Right renal cortex interstitium (tissue), 3 donors: ENCODE measurements at regions not wholly inside any gene's neighbourhood (a gene's known extent, or its start where the extent isn't known, plus 50 kb on each side); places are given as distances from the start of the nearest gene placed in this dataset.
"Not testable (repeated sequence)": the region's sequence is repeated elsewhere in the genome, so short reads cannot be mapped to it uniquely, and the experiment has no call there.

ENCODE experiments used
- DNase-seq, 3 donors: peaks; one replicate each; pipeline ENCODE4 v3.0.0-alpha.2; 2013; ENCODE audit warnings: low read depth in 3 of 3, low spot score in 2 of 3

DNA sequence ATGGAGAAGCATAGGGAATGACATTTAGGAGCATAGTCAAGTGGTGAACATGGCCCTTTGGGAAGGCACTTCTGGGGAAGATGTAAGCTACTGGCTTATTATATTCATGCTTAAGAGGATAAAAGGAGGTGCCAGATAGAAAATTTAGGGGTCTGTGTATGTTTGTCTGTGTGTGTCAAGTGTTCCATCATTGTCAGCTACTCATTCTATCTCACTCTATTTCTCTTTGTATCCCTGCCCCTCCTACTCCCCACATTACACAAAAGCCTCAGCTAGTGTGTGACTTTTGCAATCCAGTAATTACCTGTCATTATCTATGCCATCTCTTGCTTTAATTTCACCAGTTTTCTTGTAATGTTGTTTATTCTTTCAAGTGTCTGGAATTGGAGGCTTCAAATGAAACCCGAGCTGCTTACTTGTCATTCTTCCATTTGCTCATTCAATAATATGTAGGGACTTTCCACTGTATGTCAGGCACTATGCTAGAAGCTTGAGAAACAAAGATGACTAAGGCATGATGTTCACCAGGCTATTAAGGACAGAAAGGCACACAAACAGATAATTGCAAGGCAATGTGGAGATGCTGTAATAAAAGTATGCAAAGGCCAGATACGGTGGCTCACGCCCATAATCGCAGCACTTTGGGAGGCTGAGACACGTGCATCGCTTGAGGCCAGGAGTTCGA is 229.8 kb upstream of the TEX13C start:
- DNase-seq: no peak

DNA sequence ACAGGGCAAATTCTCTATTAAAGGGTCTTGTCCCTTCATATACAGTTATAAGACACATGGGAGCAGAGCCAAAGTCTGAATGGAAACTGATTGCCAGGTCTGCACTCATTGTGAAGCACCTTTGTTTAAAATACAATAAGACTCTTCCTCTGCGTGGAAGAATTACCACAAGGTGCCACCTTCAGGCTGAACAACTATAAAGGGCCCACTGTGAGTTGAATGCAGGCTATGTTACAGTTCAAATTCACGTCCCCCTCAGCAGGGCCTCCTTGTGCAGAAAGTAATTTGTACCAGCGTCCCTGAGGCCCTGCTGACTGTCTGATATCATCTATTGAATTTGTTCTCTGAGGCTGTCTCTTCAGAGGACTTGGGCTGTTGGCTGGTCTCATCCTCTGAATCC is 225.8 kb upstream of the TEX13C start:
- no peak for DNase-seq

DNA sequence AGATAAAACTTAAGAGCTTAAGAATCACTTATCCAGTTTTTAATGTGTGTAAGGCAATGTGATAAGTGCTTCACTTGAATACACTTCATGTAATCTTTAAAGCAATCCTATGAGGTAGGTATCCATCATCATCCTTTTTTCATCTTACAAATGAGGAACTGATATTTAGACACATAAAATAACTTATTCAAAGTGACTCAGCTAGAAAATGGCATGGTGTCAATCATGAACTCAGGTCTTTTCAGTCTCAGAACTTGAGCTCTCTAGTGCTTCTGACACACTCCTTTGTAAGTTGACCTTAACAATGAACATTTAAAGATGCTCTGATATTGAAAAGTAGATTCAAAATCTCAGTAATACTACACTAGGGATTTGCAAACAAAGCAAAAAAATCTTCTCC is 224.8 kb upstream of the TEX13C start:
- DNase-seq: no peak

DNA sequence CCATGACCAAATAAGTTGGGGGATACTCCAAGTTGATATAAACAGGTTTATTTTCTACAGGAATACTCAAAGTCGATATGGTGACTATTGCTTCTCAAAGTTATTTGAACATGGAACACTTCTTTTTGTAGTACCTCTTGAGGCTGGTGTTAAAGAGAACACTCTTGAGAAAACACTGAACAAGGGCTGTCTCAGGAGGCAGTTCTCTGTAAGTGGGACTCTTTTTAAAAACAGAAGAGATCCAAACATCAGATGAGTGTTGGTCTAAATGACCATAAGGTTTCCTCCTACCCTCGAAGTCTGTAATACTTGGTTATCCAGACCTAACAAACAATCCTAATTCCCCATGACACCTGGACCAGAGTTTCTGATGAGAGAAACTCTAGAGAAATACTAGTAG is 223.2 kb upstream of the TEX13C start:
- no peak for DNase-seq

- DNase-seq: no peak
Observed at GRCh38 chrX:125096870-125097269, 222.8 kb upstream of the TEX13C start.

- no peak for DNase-seq
Observed at GRCh38 chrX:125101971-125102755, 217.5 kb upstream of the TEX13C start.

- DNase-seq: no peak
Observed at GRCh38 chrX:125103693-125104092, 216.0 kb upstream of the TEX13C start.

- DNase-seq: no peak
Observed at GRCh38 chrX:125108921-125109320, 210.8 kb upstream of the TEX13C start.

DNA sequence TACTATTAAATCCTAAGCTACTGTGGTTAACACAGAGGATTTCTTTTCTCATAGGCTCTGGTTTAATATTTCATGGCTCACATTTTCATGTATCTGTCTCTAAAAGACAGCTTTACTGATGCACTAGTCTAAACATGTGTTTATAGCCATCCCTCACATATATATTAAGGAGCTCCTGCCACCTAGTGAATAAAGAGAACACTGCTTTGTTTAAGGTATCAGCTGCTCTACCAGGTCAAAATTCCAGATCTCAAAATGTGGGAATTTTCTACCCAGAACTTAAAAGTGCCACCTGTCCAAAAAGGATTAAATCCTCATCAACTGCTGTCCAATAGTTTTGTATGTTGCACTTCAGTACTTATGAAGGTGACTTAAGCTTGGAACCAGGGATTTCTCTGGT is 188.5 kb upstream of the TEX13C start:
- no peak for DNase-seq

- no peak for DNase-seq
Observed at GRCh38 chrX:125132274-125132673, 187.4 kb upstream of the TEX13C start.

GRCh38 chrX:125137521-125137920 is 182.2 kb upstream of the TEX13C start:
- DNase-seq: no peak

GRCh38 chrX:125150231-125150630 is 169.4 kb upstream of the TEX13C start:
- no peak for DNase-seq

- DNase-seq: no peak
Observed at GRCh38 chrX:125151146-125151545, 168.5 kb upstream of the TEX13C start.

- no peak for DNase-seq
Observed at GRCh38 chrX:125152011-125152410, 167.7 kb upstream of the TEX13C start.

DNA sequence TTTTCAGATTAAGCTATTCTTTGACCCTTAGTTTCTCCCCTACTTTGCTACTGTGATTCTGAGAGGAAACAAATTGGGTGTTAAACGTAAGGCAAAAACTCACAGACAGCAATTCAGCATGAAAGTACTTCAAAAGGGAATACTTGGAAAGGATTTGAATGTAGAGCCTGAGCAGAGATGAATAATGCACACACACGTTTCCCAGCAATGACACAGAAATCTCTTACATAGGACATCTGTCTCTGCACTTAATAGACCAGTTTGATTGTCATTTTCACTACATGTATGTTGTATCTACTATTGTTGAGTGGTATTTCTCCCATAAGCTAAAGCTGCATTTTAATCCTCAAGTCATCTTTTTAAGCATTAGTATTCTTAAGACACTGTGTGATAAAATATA is 166.1 kb upstream of the TEX13C start:
- no peak for DNase-seq

DNA sequence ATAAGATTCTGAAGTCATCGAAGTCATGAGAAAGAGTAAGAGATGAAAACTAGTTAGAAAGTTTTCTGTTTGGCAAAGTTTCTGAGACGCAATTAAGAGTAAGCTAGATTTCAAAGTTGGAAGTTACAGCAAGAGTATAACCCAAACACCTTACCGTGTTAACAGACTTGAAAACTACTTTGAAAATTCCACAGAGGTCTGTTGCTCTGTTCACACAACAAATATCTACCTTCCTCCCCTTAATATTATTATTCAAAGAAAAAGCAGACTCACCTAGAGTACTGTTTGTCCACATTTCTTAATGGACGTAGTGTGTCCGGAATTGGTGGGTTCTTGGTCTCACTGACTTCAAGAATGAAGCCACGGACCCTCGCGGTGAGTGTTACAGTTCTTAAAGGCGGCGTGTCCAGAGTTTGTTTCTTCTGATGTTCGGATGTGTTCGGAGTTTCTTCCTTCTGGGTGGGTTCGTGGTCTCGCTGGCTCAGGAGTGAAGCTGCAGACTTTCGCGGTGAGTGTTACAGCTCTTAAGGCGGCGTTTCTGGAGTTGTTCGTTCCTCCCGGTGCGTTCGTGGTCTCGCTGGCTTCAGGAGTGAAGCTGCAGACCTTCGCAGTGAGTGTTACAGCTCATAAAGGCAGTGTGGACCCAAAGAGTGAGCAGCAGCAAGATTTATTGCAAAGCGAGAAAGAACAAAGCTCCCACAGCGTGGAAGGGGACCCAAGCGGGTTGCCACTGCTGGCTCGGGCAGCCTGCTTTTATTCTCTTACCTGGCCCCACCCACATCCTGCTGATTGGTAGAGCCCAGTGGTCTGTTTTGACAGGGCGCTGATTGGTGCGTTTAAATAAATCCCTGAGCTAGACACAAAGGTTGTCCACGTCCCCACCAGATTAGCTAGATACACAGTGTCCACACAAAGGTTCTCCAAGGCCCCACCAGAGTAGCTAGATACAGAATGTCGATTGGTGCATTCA is 165.1 kb upstream of the TEX13C start:
- DNase-seq: not testable (repeated sequence)

- DNase-seq: not testable (repeated sequence)
Observed at GRCh38 chrX:125155296-125156033, 164.2 kb upstream of the TEX13C start.

DNA sequence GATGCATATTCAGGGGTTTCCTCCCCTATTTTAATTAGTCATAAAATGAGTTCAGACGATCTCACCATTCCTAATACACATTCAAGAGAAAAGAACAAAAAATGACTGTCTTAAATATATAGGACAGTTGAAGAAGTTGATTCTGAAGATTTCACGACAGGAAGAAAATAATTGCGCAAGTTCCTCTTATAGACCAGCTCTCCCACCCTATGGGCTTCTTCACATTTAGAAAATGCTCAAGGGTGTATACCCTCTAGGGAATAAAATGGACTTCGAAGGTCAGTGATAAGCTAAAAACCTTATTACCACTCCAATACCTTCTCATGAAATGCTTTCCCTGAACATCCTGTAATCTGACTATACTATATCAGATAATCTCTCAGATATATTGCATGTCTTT is 149.2 kb upstream of the TEX13C start:
- no peak for DNase-seq

DNA sequence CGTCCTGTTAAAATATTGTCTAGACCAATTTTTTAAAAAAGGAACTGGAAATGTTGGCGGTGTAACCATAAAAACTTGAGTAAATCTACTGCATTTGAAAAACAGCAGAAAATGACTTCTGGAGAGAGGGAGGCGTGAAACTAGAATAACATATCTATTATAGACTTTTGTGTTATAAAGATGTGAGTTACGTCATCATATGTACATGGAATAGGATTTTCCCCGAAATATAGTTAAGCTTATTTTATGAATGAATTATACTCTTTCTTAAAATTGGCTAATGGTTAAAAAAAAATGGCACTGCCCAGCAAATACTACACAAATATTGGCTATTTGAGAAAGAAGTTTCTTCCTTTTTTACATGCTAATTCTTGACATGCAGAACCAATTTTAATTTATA is 147.1 kb upstream of the TEX13C start:
- DNase-seq: no peak

GRCh38 chrX:125175991-125176584 is 143.6 kb upstream of the TEX13C start:
- no peak for DNase-seq
